ENCODE measurements at regions not wholly inside any gene's neighbourhood (a gene's known extent, or its start where the extent isn't known, plus 50 kb on each side); places are given as distances from the start of the nearest gene placed in this dataset.

GRCh38 chr10:56745490-56745889, 384.4 kb upstream of the ZWINT start:
- no peak for TF ChIP-seq CTCF (IDR thresholded peaks at IDR 0.05)
- no peak for TF ChIP-seq POLR2A (IDR thresholded peaks at IDR 0.05)

Measured in esophagus squamous epithelium (tissue), 4 donors.